ENCODE measurements at regions not wholly inside any gene's neighbourhood (a gene's known extent, or its start where the extent isn't known, plus 50 kb on each side); places are given as distances from the start of the nearest gene placed in this dataset.

DNA sequence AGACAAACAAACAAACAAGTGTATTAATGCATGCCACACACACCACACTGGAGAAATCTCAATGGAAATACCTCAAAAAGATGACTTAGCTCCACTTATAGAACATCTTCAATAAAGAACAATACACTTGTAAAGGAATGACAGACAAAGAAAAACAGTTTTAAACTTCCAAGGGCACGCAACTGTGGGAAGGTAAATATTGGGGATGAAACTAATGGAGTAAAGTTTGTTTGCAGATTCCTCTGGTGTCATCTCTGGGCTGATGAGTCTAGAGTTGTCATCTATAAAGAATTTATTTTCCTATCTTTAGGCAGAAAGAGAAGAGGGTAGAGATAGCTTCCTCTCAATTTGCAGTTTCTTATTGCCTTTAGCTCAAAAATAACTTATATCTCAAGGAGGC is 144.0 kb upstream of the ZC3H15 start:
- TF ChIP-seq, protein P1, sequence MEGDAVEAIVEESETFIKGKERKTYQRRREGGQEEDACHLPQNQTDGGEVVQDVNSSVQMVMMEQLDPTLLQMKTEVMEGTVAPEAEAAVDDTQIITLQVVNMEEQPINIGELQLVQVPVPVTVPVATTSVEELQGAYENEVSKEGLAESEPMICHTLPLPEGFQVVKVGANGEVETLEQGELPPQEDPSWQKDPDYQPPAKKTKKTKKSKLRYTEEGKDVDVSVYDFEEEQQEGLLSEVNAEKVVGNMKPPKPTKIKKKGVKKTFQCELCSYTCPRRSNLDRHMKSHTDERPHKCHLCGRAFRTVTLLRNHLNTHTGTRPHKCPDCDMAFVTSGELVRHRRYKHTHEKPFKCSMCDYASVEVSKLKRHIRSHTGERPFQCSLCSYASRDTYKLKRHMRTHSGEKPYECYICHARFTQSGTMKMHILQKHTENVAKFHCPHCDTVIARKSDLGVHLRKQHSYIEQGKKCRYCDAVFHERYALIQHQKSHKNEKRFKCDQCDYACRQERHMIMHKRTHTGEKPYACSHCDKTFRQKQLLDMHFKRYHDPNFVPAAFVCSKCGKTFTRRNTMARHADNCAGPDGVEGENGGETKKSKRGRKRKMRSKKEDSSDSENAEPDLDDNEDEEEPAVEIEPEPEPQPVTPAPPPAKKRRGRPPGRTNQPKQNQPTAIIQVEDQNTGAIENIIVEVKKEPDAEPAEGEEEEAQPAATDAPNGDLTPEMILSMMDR (conservative IDR thresholded peaks at IDR 0.05) = no peak
- no peak for TF ChIP-seq ZFX (IDR thresholded peaks at IDR 0.05)
